H1 (cell line): ENCODE measurements at regions not wholly inside any gene's neighbourhood (a gene's known extent, or its start where the extent isn't known, plus 50 kb on each side); places are given as distances from the start of the nearest gene placed in this dataset.

Source experiments
- CBX5 ChIP-seq: fragments of 300-800, 300-1000 bp; sonication (generic); IDR thresholded peaks from 2 replicates; pipeline ENCODE4 v1.7.1; 2016; ENCODE audit warnings: antibody characterized with exemption, low read length, low read depth
- CEBPB ChIP-seq: IDR thresholded peaks from 2 replicates; pipeline ENCODE4 v1.6.1; 2012; ENCODE audit warnings: low read depth, low read length
- JUND ChIP-seq: IDR thresholded peaks from 2 replicates; pipeline ENCODE4 v1.6.1; 2011; ENCODE audit warnings: mild to moderate bottlenecking, improper control_type of control experiment, low read length
- KDM1A ChIP-seq: fragments of 200-600, 300-600 bp; sonication (generic); IDR thresholded peaks from 2 replicates; pipeline ENCODE4 v1.7.1; 2016; ENCODE audit warnings: mild to moderate bottlenecking, low read length, borderline replicate concordance
- POLR2A ChIP-seq, 2 experiments: IDR thresholded peaks; 1 replicate in 1 of 2; 2 replicates in 1 of 2; pipeline ENCODE4 v1.6.1; 2011; ENCODE audit warnings: low read depth in 2 of 2, low read length in 2 of 2, mild to moderate bottlenecking in 2 of 2; ENCODE audit errors: control extremely low read depth in 1 of 2
- RAD21 ChIP-seq, 2 experiments: IDR thresholded peaks in 1 of 2; conservative IDR thresholded peaks in 1 of 2; 2 replicates each; pipeline ENCODE4 v1.6.1; 2011; ENCODE audit warnings: low read depth in 2 of 2, low read length in 2 of 2, improper control_type of control experiment in 1 of 2, inconsistent platforms in 1 of 2, mild to moderate bottlenecking in 1 of 2, moderate library complexity in 1 of 2
- SAP30 ChIP-seq: fragments of 300-600 bp; sonication (generic); IDR thresholded peaks from 2 replicates; pipeline ENCODE4 v1.7.1; 2012; ENCODE audit warnings: low read length, moderate library complexity, mild to moderate bottlenecking, inconsistent platforms; ENCODE audit not compliant: insufficient read depth, insufficient replicate concordance
- SP1 ChIP-seq: IDR thresholded peaks from 2 replicates; pipeline ENCODE4 v1.6.1; 2011; ENCODE audit warnings: low read depth, low read length
- SUZ12 ChIP-seq: fragments of 200-600 bp; sonication (generic); IDR thresholded peaks from 2 replicates; pipeline ENCODE4 v1.6.1; 2012; ENCODE audit warnings: mild to moderate bottlenecking, inconsistent platforms, low read length, moderate library complexity, mixed read lengths
- ZNF274 ChIP-seq: IDR thresholded peaks from 2 replicates; pipeline ENCODE4 v1.7.0; 2012; ENCODE audit warnings: low read length, borderline replicate concordance; ENCODE audit errors: extremely low read depth
- TF ChIP-seq, protein P1 (sequence below), 3 experiments: IDR thresholded peaks; 1 replicate in 2 of 3; 2 replicates in 1 of 3; pipeline versions ENCODE4 v1.5.1 to v1.6.1; 2011; ENCODE audit warnings: low read length in 3 of 3, mild to moderate bottlenecking in 3 of 3, inconsistent platforms in 2 of 3, low read depth in 1 of 3, moderate library complexity in 1 of 3; ENCODE audit not compliant: insufficient read depth in 1 of 3; ENCODE audit errors: control extremely low read depth in 1 of 3

DNA sequence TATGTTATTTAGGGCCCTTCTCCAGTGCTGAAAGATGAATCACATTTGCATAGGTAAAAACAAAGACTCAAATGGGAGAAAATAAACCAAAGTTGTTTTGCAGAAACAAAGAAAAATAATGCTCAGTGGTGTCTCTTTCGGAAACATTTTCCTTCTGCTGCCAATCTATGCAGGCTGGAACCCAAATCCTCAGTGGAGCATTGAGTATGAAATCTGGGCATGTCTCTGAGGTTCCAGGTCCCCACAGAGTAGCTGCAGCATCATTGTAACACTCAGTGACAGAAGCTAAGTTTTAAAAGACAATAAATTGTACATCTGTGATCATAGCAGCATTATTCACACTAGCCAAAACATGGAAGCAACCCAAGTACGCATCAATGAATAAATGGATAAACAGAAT, 303.6 kb downstream of the FBXW7 start:
- TF ChIP-seq, protein P1, sequence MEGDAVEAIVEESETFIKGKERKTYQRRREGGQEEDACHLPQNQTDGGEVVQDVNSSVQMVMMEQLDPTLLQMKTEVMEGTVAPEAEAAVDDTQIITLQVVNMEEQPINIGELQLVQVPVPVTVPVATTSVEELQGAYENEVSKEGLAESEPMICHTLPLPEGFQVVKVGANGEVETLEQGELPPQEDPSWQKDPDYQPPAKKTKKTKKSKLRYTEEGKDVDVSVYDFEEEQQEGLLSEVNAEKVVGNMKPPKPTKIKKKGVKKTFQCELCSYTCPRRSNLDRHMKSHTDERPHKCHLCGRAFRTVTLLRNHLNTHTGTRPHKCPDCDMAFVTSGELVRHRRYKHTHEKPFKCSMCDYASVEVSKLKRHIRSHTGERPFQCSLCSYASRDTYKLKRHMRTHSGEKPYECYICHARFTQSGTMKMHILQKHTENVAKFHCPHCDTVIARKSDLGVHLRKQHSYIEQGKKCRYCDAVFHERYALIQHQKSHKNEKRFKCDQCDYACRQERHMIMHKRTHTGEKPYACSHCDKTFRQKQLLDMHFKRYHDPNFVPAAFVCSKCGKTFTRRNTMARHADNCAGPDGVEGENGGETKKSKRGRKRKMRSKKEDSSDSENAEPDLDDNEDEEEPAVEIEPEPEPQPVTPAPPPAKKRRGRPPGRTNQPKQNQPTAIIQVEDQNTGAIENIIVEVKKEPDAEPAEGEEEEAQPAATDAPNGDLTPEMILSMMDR (IDR thresholded peaks at IDR 0.05; ENCODE audit: control extremely low read depth in 1 of 3, insufficient read depth in 1 of 3, low read depth in 1 of 3, low read length in 3 of 3): no peak
- TF ChIP-seq POLR2A (IDR thresholded peaks at IDR 0.05; ENCODE audit: control extremely low read depth in 1 of 2, low read depth in 2 of 2, low read length in 2 of 2) (no peak), JUND (no peak), CBX5 (no peak), CEBPB (no peak), KDM1A (no peak), RAD21 (IDR thresholded peaks at IDR 0.05 in 1 of 2, conservative IDR thresholded peaks at IDR 0.05 in 1 of 2; ENCODE audit: low read depth in 2 of 2, low read length in 2 of 2) (no peak), ZNF274 (no peak), SP1 (no peak), SAP30 (no peak), SUZ12 (no peak)
